ENCODE measurements at regions not wholly inside any gene's neighbourhood (a gene's known extent, or its start where the extent isn't known, plus 50 kb on each side); places are given as distances from the start of the nearest gene placed in this dataset.

DNA sequence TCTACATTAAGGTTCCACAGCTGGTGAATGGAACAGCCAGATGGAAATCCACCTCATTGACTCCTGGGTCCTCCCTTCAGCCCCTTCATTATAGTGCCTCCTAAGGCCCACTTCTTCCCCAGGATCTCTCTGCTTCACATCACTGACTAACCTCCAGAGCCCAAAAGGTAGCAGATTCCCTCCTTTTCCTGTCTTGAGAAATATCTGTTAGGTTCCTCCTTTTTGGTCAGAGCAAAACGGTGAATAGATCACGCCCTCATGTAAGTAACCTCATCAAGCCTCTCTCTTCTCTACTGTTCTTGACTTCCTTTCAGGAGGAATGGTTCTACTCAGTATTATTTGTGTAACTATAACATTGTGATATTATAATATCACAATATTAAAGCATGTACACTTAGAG, 155.0 kb upstream of the SRD5A2 start:
- TF ChIP-seq, protein P1, sequence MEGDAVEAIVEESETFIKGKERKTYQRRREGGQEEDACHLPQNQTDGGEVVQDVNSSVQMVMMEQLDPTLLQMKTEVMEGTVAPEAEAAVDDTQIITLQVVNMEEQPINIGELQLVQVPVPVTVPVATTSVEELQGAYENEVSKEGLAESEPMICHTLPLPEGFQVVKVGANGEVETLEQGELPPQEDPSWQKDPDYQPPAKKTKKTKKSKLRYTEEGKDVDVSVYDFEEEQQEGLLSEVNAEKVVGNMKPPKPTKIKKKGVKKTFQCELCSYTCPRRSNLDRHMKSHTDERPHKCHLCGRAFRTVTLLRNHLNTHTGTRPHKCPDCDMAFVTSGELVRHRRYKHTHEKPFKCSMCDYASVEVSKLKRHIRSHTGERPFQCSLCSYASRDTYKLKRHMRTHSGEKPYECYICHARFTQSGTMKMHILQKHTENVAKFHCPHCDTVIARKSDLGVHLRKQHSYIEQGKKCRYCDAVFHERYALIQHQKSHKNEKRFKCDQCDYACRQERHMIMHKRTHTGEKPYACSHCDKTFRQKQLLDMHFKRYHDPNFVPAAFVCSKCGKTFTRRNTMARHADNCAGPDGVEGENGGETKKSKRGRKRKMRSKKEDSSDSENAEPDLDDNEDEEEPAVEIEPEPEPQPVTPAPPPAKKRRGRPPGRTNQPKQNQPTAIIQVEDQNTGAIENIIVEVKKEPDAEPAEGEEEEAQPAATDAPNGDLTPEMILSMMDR (IDR thresholded peaks at IDR 0.05; ENCODE audit: insufficient read depth, low read depth, low read length) = no peak
- TF ChIP-seq EZH2 (IDR thresholded peaks at IDR 0.05; ENCODE audit: insufficient read depth, low read length) = no peak
